Fibroblast of upper back skin (primary cell): ENCODE measurements at regions not wholly inside any gene's neighbourhood (a gene's known extent, or its start where the extent isn't known, plus 50 kb on each side); places are given as distances from the start of the nearest gene placed in this dataset.

Experiments
- DNase-seq: peaks from one replicate; pipeline ENCODE4 v3.0.0-alpha.2; 2013

DNA sequence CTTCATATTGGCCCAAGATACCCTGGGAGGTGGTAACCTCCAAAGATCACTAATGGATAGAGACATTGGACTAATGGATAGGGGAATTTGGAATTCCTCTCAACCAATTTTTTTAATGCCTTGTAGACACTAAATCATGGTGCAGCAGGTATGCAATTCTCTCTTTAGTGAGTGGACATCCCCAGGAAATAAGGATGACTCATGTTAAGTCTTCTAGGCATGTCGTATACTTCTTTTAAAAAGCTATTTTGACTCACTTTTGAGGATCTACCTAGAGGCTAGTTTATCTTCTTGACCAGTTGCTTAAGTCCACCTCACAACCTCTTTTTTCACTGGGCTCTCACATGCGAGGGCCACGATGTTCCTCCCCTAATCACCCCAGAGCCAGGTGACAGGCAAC is 211.6 kb upstream of the CDH12 start:
- DNase-seq: no peak

DNA sequence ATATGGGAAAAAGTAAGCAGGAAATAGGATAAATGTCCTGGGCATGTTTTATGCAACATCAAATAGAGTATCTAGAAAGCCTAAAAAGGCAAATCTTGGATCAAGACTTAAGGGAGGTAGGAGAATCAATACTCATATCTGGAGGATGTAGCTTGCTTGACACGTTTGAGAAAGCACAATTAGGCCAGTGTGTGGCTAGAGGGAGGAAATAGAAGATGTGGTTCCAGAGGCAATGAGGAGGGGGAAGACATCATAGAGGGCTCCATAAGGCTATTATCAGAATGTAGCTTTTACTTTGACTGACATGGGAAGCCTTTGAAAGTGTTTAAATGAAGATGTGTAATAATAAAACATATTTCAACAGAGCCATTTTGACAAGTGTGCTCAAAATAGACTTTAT is 200.7 kb upstream of the CDH12 start:
- DNase-seq: no peak

DNA sequence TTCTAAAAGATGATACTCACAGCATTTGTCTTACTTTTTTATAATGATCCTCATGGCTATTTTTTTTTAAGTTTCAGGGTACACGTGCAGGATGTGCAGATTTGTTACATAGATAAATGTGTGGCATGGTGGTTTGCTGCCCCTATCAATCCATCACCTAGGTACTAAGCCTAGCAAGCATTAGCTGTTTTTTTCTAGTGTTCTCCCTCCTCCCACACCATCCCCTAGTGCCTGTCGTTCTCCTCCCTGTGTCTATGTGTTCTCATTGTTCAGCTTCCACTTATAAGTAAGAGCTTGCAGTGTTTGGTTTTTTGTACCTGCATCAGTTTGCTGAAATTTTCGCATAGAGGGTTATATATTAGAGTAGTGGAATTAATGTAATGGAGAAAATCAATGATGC is 189.1 kb upstream of the CDH12 start:
- no peak for DNase-seq

DNA sequence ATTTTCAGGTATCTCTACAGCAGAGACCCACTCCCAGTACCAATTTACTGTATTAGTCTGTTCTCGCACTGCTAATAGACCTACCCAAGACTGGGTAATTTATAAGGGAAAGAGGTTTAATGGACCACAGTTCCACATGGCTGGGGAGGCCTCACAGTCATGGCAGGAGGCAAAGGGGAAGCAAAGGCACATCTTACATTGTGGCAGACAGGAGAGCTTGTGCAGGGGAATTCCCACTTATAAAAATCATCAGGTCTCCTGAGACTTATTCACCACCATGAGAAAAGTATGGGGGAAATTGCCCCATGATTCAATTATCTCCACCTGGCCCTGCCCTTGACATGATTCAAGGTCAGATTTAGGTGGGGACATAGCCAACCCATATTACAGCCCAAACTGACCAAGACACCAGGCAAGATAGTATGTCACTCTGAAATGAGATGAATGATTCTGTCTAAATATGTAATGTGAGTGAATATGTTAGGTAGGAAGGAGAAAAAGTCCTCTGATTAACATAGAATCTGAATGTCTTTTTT is 182.5 kb upstream of the CDH12 start:
- DNase-seq: no peak

DNA sequence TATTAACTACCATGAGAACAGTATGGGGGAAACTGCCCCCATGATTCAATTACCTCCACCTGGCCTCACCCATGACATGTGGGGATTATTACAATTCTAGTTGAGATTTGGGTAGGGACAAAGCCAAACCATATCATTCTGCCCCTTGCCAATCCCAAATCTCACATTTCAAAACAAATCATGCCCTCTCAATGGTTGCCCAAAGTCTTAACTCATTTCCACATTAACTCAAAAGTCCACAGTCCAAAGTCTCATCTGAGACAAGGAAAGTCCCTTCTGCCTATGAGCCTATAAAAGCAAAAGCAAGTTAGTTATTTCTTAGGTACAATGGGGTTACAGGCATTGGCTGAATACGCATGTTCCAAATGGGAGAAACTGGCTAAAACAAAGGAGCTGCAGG is 180.7 kb upstream of the CDH12 start:
- no peak for DNase-seq

DNA sequence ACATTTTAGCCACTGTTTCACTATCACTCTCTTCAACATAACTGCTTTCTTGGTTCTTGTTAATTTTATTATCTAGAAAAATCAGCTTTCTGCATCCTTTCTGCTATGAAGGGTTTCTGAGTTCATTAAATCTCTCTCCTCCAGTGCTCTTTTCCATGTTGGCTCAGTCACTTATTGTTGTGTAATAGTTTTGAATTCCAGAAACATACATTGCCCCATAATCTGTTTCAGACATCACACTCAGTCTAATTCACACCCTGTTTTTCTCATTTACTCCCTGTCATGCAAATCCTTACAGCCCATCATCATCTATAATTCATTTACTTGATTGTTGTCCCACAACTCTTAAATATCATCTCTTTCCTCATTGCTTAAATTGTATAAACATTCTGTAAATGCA is 176.1 kb upstream of the CDH12 start:
- DNase-seq: no peak

DNA sequence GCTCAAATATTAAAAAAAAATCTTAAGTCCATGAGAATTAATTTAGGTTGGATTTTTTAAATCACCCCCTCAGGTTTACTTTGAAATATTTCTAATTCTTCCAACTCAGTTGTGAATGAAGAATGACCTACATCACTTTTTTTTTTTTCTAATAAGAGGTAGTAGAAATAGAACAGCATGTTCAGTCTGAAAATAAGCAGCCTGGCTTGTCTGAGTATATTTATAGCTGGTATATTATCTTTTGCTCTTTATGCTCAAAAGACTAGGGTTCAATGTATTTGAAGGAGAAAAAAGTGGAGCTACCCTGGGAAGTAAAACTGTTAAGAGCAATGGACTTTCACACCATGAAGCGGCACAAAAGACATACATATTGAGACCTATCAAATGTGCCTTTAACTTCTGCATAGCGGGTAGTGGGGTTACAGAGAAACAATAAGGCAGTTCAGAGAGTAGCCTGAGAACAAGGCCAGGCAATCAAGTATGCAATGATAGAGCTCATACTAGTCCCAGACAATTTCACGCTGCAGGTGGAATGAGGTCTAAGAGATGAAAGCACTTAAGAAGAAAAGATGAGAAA is 175.4 kb upstream of the CDH12 start:
- DNase-seq: no peak

DNA sequence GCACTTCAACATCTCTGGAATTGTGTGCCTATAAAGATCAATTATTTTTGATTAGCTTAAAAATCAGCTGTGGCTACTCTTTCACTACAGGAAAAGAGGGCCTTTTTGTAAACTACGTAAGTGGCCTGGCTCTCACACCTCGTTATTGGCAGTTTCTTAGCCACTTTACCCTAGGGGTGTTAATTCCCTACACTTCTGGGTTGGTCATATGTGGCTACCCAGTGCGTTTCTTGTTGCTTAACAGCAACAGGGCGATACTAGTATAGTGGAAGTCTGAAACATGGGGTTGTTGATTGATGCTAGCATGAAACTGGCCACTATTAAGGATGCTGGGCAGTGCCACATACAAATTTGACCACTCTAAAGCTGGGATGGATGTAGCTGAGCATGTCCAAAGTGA is 174.7 kb upstream of the CDH12 start:
- DNase-seq: no peak

DNA sequence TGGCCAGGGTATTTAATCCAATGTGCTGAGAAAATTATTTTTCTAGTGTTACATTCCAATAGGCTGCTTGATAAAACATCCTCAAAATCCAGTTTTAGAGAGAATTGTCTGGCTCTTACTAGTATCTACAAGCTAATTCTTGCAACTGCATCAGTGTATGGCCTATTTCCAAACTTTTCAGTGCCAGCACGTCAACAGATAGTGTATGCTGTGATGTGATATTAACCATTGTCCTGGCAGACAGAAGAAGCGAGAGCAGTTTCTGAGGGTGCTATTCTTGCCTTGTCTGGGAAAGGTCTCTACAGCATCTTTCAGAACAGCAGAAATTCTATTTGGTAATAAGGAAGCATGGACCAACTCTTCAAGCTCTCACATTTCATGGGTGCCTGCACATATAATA is 174.2 kb upstream of the CDH12 start:
- DNase-seq: no peak

DNA sequence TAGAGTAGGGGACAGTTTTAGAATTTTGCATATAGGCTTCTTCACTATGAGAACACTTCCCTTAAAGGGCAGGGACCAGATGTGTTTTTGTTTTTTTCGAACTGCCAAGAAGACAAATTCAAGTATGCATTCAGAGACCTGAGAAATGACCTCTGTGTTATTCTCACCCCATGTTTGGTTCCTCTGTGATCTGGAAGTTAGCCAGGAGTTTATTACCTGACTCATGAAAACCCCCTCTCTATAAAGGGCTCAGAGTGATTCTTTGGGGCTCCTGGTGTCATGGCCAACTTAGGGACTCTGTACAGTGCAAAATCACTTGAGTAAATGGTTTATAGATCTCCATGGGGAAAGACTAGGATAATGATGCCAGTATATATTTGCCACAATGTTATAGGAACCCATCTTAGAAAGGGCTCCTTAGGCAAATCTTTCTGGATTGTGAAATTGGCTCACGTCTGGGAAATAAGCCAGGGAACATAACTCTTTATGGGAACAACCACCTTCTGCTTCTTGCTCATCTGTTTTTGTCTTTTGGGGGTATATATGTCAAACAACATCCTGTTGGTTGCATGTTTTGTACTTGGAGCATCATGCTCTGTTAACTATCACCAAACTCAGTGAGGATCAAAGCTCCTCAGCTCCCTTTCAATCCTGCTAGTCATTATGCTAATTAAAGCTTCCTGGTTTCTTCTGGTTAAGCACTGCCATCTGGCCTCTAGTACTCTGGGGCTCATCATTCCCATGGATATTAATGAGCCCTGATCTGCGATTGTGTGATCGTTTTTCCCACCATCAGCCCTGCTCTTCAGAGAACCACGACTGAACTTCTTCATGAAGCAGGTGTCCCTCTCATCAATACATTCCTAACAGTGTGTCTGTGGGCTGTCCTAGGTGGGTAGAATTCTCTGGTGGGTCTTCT is 173.4 kb upstream of the CDH12 start:
- peak; percentile 4 for DNase-seq

DNA sequence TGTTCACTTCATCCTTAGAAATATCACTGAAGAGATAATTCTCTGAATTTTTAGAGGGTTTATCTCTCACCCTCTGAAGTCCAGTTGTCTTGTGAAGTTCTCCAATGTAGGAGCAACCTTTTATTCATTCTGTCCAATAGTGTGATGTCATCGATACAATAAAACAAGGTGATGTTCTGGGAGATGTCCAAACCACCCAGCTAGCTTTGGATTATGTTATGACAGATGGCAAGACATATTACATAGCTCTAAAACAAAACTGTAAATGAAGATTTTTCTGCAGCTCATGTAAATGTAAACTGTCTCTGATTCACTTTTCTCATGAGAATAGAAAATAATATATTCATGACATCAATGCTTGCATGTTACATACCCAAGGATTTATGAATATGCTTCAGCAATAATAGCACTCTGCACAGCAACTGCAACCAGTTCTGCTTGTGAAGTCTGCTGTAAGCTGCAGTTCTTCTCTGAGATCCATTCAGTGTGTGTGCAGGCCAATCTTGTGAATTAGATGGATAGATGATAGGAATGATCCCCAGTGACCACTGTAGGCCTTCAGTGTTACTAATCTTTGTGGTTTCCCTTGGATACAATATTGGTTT is 172.6 kb upstream of the CDH12 start:
- no peak for DNase-seq

DNA sequence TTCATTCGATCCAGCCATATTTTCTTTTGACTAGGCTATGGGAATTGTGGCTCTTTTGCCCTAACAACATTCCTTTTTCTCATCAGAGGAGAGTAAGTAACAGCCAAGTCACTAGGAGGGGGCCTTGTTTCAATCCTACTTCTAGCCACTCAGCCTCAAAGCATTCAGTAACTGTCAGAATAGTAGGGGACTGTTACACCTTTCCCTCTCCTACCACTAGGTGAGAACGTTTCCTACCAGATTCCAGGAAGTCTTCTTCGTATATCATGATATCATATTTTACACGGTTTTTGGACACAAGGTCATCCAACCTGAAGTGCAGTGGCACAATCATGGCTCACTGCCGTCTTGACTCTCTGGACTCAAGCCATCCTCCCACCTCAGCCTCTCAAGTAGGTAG is 171.3 kb upstream of the CDH12 start:
- DNase-seq: no peak

DNA sequence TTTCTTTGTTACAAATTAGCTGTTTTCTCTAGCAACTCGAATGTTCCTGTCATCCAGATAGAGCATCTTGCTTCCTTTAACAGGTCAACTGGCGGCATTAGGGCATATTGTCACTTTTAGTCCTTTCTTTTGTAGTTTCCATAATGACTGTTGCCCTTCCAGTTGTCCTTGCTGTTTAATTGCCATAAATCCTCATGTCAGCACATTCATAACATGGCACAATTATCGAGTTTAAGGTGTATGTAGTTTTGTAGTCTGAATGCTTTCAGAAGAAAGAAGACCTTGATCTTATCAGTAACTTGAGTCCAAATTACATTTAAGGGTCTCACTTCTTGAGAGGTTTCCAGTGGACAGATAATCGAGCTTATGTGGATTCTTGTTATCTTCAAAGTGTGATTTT is 161.7 kb upstream of the CDH12 start:
- no peak for DNase-seq

DNA sequence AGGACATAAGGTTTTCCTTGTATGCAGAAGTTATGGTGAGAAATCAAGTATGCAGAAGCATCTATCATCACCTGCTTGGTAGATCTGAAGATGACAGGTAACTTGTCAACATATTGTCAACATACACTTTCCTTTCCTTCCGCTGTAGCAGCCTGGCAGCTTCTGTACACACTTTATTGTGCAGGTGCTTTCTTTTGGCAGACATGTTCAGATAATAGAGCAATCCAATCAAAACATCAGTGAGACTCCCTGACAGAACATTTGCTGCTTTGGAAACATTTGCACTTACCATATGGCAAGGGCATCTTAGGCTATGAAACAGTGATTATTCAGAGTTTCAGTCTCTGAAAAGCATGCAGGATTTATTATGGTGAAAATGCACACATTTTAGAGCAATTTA is 161.1 kb upstream of the CDH12 start:
- DNase-seq: no peak

DNA sequence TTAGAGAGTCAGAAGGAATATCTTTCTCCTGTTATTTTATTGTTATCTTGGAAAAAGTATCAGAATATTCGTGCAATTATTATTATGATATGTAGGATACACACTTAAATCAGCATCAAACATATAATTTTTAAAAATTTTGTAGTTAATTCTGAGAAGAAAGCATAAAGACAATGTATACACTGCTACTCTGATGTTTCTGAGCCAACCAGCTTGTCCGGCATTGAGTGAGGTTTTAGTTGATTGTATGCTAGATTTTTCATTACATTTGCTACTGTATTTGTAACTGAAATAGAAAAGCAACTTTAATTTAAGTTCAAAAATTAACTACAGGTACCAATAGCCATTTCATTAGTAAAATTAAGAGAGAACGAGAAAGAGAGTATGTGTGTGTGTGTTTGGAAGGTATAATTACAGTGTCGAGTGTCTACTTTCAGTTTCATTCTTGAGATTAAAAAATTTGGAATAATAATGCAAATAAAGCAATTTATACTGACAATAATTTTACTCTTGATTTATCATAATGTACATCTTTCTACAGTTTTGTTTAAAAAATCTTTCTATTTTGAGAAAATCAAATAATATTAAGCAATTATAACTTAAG is 160.4 kb upstream of the CDH12 start:
- DNase-seq: no peak

DNA sequence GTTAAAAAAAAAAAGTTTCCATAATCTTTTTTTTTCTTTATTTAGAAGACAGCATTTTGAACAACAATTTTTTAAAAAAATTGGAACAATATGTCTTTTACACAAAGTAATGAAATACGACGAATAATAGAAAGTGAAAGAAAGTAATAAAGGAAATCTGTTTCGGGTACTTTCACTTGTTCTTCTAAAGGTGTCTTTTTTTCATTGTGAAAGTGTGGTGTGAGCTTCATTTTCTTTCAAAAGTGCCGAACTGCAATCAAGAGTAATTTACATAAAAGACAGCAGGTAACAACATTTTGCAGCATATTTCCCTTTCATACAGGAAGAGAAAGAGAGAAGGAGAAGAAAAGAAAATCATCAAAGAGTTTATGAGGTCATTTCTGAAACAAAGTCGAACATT is 159.7 kb upstream of the CDH12 start:
- no peak for DNase-seq

DNA sequence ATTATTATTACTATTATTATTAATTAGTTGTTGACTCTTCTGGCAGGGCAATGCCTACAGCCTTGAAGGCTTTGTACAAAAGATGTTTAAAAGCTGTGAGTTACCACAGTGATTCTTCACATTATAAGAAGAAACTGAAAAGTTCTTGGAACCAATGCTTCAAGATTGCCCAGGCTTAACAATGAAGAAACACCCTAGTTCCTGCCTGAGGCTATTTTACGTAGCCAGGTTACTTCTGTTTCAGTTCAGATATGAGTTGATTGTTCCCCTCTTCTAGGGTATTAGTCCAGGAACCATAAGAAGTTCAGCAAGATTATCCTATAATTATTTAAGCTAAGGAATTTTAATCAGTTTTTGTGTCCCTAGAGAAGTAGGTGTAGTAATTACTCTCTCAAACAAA is 154.6 kb upstream of the CDH12 start:
- DNase-seq: no peak

DNA sequence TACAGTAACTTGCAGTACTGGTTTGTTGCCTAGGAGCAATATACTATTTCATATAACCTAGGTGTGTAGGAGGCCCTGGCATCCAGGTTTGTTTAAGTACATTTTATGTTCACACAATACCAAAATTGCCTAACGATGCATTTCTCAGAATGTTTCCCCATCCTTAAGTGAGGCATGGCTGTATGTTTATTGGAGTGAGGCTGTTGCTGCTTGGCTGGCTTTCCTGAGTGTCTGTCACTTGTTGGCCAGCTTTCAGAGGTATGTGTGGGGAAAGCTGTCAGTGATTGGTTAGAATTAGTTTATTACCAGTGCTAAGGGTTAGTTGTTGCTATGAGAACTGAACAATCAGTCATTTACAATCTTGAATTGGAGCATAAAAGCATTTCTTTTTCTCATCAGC is 154.1 kb upstream of the CDH12 start:
- no peak for DNase-seq

DNA sequence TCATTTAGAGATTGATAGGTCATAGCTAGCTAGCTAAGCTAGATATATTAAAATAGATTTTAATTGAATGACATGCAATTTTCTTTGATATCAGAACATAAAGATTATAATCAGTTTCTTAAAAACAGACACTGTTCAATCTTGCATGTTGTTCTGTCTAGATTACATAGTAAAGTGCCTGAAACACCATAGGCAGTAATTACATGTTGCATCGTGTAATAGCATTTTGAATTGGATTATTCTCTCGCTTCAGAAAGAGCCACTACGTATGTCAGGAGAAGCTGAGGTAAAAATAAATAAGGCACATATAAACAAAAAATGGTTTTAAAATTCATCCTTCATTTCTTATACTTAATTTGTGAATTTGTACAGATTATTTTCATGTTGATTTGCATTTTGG is 148.0 kb upstream of the CDH12 start:
- DNase-seq: no peak

DNA sequence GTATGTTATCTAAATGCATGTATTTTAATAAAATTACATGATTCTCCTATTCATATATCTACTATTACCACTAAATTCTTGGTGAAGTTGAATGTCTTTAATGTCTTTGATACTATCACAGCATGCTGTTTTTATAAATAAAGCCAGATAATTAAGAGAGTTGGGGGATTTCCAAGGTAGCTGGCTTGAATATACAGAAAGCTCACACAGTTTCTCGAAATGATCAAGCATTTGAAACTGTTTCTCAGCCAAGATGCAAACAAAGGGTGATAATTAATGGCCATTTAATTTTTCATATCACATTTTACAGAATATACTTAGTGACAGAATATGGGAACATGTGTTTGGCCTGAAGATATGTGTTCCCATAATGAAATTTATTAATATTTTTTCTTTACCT is 145.6 kb upstream of the CDH12 start:
- no peak for DNase-seq

DNA sequence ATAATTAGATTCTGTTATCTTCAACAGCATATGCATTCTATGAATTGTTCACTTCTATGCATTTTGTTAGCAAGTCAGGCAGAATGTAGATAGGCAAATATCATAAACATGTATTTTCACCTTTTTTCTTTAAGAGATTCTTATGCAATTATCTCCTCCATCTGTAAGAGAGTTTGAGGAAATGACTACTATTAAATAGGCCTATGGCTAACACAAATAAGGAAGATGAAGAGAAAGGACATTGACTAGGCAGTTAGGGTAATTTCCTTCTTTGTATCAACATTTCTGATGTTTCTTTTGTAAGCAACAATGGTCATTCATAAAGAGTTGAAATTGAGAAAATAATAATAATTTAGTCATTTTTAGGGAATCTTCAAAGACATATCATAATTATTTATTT is 145.2 kb upstream of the CDH12 start:
- no peak for DNase-seq

DNA sequence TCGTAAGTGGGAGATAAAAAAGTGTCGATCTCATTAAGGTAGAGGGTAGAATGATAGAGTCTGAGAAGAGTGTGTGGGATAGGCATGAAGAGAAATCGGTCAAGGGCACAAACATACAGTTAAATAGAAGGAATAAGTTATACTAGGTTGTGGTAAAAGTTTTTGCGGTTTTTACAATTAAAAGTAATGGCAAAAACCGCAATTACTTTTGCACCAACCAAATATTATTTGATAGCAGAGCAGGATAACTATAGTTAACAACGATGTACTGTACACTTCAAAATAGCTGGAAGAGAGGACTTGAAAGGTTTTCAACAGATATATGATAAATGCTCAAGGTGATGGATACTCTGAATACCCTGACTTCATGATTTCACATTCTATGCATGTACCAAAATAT is 135.8 kb upstream of the CDH12 start:
- DNase-seq: no peak

DNA sequence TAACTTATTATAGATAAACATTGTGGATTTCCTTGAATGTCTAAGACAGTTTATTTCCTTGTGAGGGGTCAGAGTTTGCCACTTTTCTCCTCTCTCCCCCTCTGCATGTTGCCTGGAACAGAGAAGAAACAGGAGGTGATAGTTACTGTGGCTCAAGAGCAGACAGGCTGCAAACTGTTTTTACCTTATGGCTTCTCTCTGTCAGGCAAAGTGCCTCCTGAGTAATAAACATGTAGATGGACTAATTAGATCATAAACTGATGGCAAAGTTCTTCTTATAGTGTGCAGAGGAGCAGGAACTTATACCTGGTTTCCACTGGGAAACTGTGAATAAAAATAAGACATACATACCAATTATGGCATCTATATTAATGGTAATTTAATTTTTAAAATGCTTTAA is 133.1 kb upstream of the CDH12 start:
- no peak for DNase-seq

DNA sequence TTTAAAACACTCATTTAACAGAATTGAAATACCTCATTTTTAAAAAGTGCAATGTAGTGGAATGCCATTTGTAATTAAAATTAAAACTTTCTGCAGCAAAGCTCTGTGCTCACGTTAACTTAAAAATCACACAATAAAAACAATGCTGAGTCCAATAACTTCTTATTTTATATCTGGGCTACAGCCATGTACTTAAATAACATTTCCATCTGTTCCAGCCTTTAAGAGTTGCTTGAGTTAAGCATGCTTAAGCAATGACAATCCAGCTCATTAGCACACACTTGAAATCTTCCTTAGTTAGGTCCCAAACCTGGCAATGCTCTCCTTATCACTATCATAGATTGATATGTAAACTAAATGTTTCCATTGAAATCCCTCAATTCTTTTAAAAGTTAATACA is 132.3 kb upstream of the CDH12 start:
- no peak for DNase-seq
